Stimulated activated CD8-positive, alpha-beta memory T cell treated with anti-CD3 and anti-CD28 coated beads, Interleukin-4, amount 100 ng/mL, for 24 hours (primary cell): ENCODE measurements at regions not wholly inside any gene's neighbourhood (a gene's known extent, or its start where the extent isn't known, plus 50 kb on each side); places are given as distances from the start of the nearest gene placed in this dataset.
"Not testable (repeated sequence)": the region's sequence is repeated elsewhere in the genome, so short reads cannot be mapped to it uniquely, and the experiment has no call there.

Experiments used
- DNase-seq: peaks from one replicate; pipeline ENCODE4 v3.0.0-alpha.2; 2020; ENCODE audit warnings: low read depth

- DNase-seq = no peak
Observed at GRCh38 chr4:131488772-131489171, 1660.3 kb upstream of the PCDH10 start.

GRCh38 chr4:131496211-131496610, 1652.9 kb upstream of the PCDH10 start:
- DNase-seq = not testable (repeated sequence)

GRCh38 chr4:131499141-131499873, 1649.8 kb upstream of the PCDH10 start:
- no peak for DNase-seq

DNA sequence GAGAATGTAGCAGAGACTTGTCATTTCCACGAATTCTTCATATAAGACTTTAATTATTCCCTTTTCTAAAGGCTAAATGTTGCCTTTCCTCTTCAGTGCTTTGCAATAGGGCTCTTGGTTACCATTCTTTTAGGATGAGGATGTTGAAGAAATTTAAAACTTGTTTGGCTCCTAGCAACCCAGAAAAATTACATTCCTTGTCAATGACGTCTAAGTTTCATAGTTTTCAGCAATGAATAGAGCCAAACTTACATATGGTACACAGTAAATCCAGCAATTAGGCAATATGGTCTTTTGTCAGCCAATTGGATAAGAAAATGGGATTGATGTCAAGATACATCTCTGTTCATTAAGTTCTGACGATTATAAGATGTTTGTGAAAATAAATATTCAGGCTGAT, 1639.6 kb upstream of the PCDH10 start:
- no peak for DNase-seq

DNA sequence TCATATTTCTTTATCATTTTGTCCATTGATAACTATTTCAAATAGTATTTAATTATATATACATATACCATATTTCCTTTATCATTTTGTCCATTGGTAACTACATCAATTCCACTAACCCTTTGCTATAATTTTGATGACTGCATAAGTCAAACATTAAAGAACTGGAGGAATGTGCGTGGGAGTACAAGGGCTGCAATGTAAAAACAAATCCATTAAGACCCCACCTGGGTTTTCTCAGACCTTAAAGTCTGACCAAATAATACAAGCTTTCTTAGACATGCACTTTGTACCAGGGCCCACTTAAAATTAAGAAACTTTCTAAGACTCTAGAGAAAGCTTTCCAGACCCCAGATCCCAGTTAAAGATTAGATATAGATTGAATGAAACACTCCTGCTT, 1622.4 kb upstream of the PCDH10 start:
- DNase-seq = no peak

DNA sequence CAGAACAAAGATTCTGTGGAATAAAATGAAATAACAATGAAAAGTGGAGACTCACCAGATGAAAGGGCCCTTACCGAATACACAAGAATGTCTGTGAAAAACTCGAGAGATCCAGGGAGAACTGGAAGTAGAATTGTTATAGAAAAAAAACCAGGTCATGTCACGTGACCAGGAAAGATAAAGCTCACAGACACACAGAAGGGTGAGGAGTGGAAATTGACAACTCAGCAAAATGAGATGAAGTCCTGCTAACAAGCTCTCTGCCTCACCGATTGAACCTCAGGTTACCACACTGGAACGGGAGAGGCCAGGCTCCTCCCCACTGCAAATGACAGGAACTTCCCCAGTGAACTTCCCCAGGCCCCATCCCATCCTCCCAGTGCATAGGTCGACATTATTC, 1618.0 kb upstream of the PCDH10 start:
- DNase-seq = no peak

DNA sequence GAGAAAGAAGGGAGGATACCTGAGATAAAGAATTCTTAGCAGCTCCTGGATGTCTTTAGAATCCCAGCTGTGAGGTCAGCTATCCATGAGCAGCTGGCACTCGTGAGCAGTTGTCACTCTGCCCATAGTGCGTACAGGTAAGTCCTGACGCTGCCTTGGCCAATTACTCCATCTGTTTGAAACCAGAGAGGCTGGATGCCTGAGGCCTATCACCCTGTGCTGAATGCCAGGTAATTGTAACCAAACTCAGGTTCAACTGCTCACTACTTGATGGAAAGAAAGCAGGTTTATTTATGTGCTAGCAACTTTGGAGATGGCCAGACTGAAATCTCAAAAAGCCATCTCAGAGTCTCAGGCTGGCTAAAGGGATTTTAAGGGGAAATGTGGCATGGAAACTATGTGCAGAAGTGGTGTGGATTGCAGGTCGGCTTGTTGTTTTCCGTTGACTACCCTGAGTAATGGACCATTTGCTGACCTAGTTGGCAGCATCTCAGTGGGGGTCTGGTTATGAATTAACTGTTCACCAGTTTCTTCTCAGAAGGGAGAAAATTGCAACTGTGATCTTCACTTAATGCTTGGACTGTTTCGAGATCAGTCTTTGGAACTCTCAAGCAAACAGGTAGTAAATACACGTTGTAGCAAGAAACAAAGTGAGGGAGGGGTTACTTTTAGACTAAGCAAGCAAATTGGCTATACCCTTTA, 1614.0 kb upstream of the PCDH10 start:
- no peak for DNase-seq

GRCh38 chr4:131540256-131540655, 1608.8 kb upstream of the PCDH10 start:
- DNase-seq = no peak

DNA sequence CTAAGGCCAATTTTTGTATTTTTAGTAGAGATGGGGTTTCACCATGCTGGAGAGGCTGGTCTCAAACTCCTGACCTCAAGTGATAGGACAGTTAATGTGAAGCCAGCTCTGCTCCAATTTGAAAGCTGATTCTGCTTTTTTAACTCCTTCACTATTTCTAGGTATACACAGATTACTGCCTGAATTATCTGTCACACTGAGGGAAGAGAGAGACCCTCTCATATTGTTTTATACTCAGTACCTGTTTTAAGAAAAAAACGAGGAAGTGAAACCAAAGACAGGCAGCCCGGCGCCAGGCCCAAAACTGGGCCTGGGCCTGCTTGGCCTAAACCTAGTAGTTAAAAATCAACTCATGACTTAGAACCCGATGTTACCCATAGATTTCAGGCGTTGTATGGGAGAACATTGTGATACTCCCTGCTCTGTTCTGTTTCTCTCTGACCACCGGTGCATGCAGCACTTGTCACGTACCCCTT, 1601.5 kb upstream of the PCDH10 start:
- no peak for DNase-seq

GRCh38 chr4:131551306-131551705, 1597.8 kb upstream of the PCDH10 start:
- DNase-seq = no peak

DNA sequence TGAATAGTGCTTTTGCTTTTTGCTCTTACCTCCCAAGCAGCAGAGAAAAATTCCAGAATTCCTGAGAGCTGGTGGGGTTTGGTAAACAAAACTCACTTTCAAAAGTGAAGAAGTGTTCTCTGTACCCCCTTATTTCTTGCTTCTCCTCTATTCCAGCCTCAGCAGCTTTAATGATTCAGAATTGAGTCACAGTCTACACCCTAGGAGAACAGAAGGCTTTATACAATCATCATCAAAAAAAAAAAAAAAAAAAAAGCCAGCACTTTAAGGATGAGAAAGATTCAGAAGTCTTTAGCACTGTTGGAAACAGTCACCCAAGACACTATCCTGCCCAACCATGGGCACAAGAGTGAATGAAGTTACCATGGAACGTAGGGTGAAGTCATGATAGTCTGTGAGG, 1583.1 kb upstream of the PCDH10 start:
- DNase-seq = no peak

DNA sequence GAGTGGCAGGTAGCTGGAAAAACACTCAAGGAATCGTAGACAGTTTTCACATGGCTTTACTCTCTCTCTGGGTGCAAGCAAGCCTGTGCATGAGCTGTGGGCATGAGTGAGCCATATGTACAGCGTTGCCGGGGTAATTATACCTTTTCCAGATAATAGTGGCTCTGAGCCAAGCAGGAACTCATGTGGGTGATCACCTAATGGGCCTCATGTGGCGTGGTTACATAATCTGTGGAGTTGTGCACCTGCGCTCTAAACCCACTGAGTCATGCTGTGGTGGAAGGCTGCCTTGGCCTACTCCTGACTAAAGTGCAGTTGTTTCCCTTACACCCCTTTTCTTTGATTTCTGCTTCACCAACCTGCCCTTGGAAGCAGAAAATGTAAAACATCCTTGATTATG, 1564.5 kb upstream of the PCDH10 start:
- DNase-seq = no peak

DNA sequence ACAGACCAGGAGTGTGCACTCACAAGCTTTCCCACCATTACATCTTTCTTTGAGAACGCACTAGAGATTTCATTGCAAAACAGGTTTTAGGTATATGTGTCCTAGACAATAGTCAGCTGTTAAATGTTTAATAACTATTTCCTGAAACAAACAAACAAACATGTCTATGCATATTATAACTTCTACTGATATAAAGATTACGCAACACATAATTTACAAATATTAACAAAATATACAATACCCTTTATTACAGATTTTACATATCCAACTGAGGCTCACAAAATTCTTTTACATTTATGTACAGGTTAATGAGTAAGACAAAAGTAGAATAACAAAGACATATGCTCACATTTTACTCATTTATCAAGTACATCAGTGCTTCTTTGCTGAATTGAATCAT, 1554.0 kb upstream of the PCDH10 start:
- no peak for DNase-seq

GRCh38 chr4:131603705-131604104, 1545.4 kb upstream of the PCDH10 start:
- no peak for DNase-seq

DNA sequence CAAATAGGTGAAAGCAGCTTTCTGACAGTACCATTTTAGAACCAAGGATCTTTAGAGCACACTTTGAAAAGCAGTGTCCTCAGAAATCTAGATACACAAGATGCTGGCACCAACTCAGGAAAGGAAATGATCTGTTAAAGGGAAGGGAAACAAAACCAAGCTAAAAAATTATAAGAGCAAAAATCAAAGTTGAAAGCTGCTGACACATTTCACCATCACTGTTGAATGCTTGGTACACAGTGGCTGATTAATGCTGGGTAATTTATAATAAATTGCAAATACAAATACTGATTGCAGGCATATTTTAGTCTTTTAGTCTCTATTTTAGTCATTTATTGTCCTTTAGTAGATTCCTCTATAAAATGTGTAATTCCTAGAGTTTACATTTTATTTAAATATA, 1540.1 kb upstream of the PCDH10 start:
- DNase-seq = no peak

GRCh38 chr4:131610517-131610916, 1538.6 kb upstream of the PCDH10 start:
- DNase-seq = not testable (repeated sequence)

DNA sequence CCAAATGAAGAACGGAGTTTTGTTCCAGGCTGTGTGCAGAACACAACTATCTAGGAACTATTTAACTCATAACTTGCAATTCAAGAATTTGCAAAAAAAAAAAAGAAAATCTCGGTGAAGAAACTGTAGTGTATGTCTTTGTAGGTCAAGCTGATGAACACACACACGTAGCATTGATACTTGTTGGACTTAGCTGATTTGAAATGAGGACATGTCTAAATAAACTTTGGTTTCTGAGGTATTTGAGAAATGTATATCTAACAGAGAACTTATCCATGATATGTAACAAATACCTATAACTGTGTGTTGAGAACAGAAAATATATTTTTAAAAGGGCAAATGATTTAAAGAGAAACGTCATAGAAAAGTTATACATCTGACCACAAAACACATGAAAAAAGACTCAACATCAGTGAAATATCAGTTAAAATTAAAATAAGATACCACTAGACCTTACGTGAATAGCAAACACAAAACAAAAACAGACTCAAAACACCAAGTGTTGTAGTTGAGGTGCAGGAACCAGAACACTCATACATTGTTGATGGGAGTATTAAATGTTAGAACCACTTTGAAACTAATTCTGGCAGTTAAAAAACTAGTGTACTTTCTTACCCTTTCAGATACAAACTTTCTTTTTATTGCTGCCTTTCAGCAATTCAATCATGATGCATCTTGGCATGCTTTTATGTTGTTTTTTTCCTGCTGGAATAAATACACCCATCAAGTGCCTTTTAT, 1535.8 kb upstream of the PCDH10 start:
- DNase-seq = no peak

DNA sequence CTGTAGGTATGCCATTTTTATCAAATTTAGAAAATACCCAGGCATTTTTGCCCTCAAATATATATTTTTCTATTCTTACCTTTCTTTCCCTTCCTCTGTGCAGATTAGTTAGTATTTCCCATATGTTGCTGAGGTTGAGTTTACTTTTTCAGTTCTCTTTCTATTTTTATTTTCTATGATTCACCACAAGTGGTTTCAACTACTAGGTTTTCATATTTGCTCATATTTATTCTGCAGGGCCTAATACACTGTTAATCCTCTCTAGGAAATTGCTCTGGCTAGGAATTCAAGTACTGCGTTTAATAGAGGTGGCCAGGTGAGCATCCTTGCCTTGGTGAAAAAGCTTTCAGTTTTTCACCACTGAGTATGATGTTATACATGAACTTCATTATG, 1535.3 kb upstream of the PCDH10 start:
- DNase-seq = no peak

GRCh38 chr4:131632877-131633276, 1516.2 kb upstream of the PCDH10 start:
- no peak for DNase-seq

DNA sequence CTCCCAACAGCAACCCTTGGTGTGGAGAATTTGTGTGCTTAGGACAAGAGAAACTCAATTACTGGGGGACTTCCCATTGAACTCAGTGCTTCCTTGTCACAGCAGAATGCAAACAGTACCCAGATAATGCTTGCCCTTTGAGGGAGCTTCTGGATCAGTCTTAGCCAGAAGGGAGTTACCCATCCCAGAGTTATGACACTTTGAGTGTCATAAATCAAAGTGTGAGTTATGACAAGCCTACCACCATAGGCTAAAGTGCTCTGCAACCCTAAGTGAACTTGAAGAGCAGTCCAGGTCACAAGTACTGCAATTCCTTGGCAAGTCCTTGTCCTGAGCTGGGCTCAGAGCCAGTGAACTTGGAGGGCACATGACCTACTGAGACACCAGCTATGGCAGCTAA, 1513.9 kb upstream of the PCDH10 start:
- no peak for DNase-seq

GRCh38 chr4:131638781-131639180, 1510.3 kb upstream of the PCDH10 start:
- DNase-seq = no peak

GRCh38 chr4:131644619-131645018, 1504.5 kb upstream of the PCDH10 start:
- no peak for DNase-seq

GRCh38 chr4:131649227-131649626, 1499.9 kb upstream of the PCDH10 start:
- DNase-seq = no peak
